HEK293 (cell line): ENCODE measurements at regions not wholly inside any gene's neighbourhood (a gene's known extent, or its start where the extent isn't known, plus 50 kb on each side); places are given as distances from the start of the nearest gene placed in this dataset.

ENCODE experiments used
- ATF2 ChIP-seq: fragments of 450-650 bp; formaldehyde crosslinking; IDR thresholded peaks from 2 replicates; pipeline ENCODE4 v1.5.1; 2016; ENCODE audit warnings: missing biosample characterization, missing genetic modification characterization, low read depth
- CTCF ChIP-seq: fragments of 450-650 bp; formaldehyde crosslinking; IDR thresholded peaks from 2 replicates; pipeline ENCODE4 v1.5.1; 2016; ENCODE audit warnings: missing biosample characterization, missing genetic modification characterization
- KLF9 ChIP-seq: fragments of 450-650 bp; formaldehyde crosslinking; IDR thresholded peaks from 2 replicates; pipeline ENCODE4 v1.5.1; 2016; ENCODE audit warnings: missing biosample characterization, missing genetic modification characterization, low read depth
- REST ChIP-seq: fragments of 450-650 bp; formaldehyde crosslinking; IDR thresholded peaks from 2 replicates; pipeline ENCODE4 v1.5.1; 2016; ENCODE audit warnings: missing biosample characterization, missing genetic modification characterization
- ZBTB1 ChIP-seq: fragments of 450-650 bp; formaldehyde crosslinking; IDR thresholded peaks from 2 replicates; pipeline ENCODE4 v1.5.1; 2016; ENCODE audit warnings: missing biosample characterization, missing genetic modification characterization
- ZNF561 ChIP-seq: fragments of 450-650 bp; IDR thresholded peaks from 2 replicates; pipeline ENCODE4 v1.5.1; 2018; ENCODE audit warnings: missing biosample characterization, missing genetic modification characterization, borderline replicate concordance

GRCh38 chr3:145244327-145244726 lies 916.7 kb downstream of the PLOD2 start:
- TF ChIP-seq ZBTB1 (tag by site-specific recombination) (no peak), CTCF (tag by site-specific recombination) (no peak), REST (tag by site-specific recombination) (no peak), ZNF561 (tag by site-specific recombination) (no peak), KLF9 (tag by site-specific recombination) (no peak), ATF2 (tag by site-specific recombination) (no peak)
